Erythroblast (primary cell): ENCODE measurements at regions not wholly inside any gene's neighbourhood (a gene's known extent, or its start where the extent isn't known, plus 50 kb on each side); places are given as distances from the start of the nearest gene placed in this dataset.

ENCODE experiments used
- DNase-seq, 2 experiments: peaks; one replicate each; lab custom pipeline; 2025; lab: John Stamatoyannopoulos, UW
- GATA1 ChIP-seq: IDR thresholded peaks from 2 replicates; pipeline ENCODE4 v1.6.1; 2011; ENCODE audit warnings: low read depth, mild to moderate bottlenecking, control low read depth, low read length, moderate library complexity
- POLR2A ChIP-seq: IDR thresholded peaks from 2 replicates; pipeline ENCODE4 v1.6.1; 2011; ENCODE audit warnings: mild to moderate bottlenecking, low read length

DNA sequence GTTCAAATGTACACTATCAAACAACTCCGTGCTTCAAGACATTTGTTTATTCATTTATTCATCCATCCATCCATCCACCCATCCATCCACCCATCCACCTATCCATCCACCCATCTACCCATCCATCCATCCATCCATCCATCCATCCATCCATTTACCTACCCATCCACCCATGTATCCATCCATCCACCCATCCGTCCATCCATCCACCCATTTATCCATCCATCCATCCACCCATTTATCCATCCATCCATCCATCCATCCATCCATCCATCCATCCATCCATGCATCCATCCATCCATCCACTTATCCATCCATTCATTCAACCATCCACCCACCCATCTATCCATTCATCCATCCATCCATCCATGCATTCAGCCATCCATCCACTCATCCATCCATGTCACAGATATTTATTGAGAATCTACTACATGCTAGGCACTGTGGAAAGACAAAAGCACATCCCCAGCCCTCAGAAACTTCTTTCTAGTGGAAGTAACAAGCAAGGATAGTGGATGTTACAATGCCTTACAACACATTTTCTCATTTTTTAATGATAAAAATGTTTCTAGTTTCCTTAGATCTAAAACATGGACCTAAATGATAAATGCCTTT is 237.6 kb downstream of the ZNF536 start:
- no peak for TF ChIP-seq GATA1
- no peak for TF ChIP-seq POLR2A
- DNase-seq: no peak

DNA sequence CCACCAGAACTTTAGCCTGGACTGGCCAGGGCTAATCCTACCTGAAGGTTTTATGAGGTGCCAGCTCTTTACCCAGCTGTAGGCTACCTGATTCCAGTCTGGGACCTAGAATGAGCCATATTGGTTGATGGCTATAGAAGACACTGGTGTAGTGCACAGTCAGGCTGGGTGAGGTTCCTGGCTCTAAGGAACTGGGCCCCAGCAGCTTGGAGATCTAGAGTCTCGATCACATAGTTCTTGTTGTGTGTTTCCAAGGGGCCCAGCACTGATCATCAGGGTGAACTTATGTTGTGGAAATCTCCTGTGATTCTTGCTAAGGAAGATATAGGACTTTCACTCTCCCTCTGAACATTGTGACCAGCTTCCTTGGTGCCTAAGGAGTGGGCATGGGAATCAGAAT is 236.3 kb downstream of the ZNF536 start:
- no peak for TF ChIP-seq GATA1
- DNase-seq: no peak
